Activated CD4-positive, CD25-positive, alpha-beta regulatory T cell treated with anti-CD3 and anti-CD28 coated beads, Interleukin-2, amount 50 U/mL, for 24 hours (primary cell): ENCODE measurements at regions not wholly inside any gene's neighbourhood (a gene's known extent, or its start where the extent isn't known, plus 50 kb on each side); places are given as distances from the start of the nearest gene placed in this dataset.
"Not testable (repeated sequence)": the region's sequence is repeated elsewhere in the genome, so short reads cannot be mapped to it uniquely, and the experiment has no call there.

ENCODE experiments used
- ATAC-seq, 2 donors: fragments of 150-1000 bp; cut with Tn5 transposase; one replicate each; pipeline ENCODE4 v1.10.0; 2021; ENCODE audit warnings: mild to moderate bottlenecking in 1 of 2, moderate library complexity in 1 of 2

- no peak for ATAC-seq
These were observed 1067.4 kb downstream of the CDH9 start for GRCh38 chr5:25970906-25971489.

GRCh38 chr5:25969042-25969441 is 1069.3 kb downstream of the CDH9 start:
- not testable (repeated sequence) for ATAC-seq

GRCh38 chr5:25964009-25964372 is 1074.4 kb downstream of the CDH9 start:
- no peak for ATAC-seq

- ATAC-seq: no peak
These were observed 1075.0 kb downstream of the CDH9 start for GRCh38 chr5:25963251-25964008.

GRCh38 chr5:25955337-25955736 is 1083.0 kb downstream of the CDH9 start:
- ATAC-seq: no peak

- ATAC-seq: no peak
These were observed 1087.7 kb downstream of the CDH9 start for GRCh38 chr5:25950681-25951080.

- ATAC-seq: no peak
These were observed 1090.1 kb downstream of the CDH9 start for GRCh38 chr5:25948278-25948677.

- no peak for ATAC-seq
These were observed 1093.6 kb downstream of the CDH9 start for GRCh38 chr5:25944786-25945185.

GRCh38 chr5:25909163-25909562 is 1129.2 kb downstream of the CDH9 start:
- no peak for ATAC-seq

GRCh38 chr5:25905646-25906045 is 1132.7 kb downstream of the CDH9 start:
- ATAC-seq: no peak

GRCh38 chr5:25892211-25892610 is 1146.2 kb downstream of the CDH9 start:
- ATAC-seq: no peak

GRCh38 chr5:25891691-25892090 is 1146.7 kb downstream of the CDH9 start:
- ATAC-seq: no peak

GRCh38 chr5:25881318-25882036 is 1156.9 kb downstream of the CDH9 start:
- ATAC-seq: no peak

- no peak for ATAC-seq
These were observed 1174.6 kb downstream of the CDH9 start for GRCh38 chr5:25863811-25864210.

GRCh38 chr5:25862276-25862675 is 1176.1 kb downstream of the CDH9 start:
- ATAC-seq: no peak

GRCh38 chr5:25858019-25858418 is 1180.4 kb downstream of the CDH9 start:
- ATAC-seq: no peak

- ATAC-seq: no peak
These were observed 1187.1 kb downstream of the CDH9 start for GRCh38 chr5:25851301-25851700.

GRCh38 chr5:25850581-25850980 is 1187.8 kb downstream of the CDH9 start:
- ATAC-seq: no peak

- ATAC-seq: peak in 1 of 2 donors; percentile 13
These were observed 1189.1 kb downstream of the CDH9 start for GRCh38 chr5:25849270-25849669.

- no peak for ATAC-seq
These were observed 1178.6 kb upstream of the CDH10 start for GRCh38 chr5:25823330-25823873.
